KG1 (cell line): ENCODE measurements at regions not wholly inside any gene's neighbourhood (a gene's known extent, or its start where the extent isn't known, plus 50 kb on each side); places are given as distances from the start of the nearest gene placed in this dataset.

Experiments used
- DNase-seq: peaks from one replicate; lab custom pipeline; 2025; lab: John Stamatoyannopoulos, UW

- no peak for DNase-seq
These were observed 430.3 kb upstream of the TPM1 start for GRCh38 chr15:62612183-62612733.

GRCh38 chr15:62612771-62613170, 429.8 kb upstream of the TPM1 start:
- DNase-seq = no peak

DNA sequence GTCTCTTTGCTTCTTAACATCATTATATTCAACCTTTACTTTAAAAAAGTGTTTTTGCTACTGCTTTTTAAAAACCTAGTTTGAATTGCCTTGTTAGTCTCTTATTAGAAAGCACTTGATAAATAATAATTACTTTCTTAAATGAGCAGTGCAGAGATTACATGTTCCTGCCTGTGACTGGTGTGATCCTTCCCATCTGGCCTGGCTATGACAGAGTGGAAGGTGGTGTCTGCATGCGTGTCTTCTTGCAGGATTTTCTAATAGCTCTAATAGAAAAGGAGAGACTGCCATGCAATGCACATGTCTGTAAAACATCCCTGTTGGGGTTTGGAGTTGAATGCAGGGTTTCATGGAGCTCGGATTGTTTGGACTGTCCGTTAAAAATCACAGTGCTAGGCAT, 425.8 kb upstream of the TPM1 start:
- no peak for DNase-seq

DNA sequence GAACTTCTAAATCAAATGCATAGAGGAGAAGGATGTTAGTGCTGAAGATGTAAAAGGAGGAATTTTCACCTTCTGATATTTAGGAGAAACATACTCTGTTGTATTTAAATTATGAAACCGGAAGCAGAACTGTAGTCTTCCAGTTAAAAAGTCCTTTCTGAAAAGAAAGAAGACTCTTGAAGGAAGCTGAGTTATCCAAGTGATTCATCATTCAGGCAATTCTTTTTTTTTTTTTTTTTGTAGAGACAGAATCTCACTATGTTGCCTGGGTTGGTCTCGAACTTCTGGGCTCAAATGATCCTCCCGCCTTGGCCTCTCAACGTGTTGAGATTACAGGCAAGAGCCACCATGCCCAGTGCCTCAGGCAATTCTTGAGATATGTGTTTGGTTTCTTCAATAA, 424.8 kb upstream of the TPM1 start:
- DNase-seq = no peak

DNA sequence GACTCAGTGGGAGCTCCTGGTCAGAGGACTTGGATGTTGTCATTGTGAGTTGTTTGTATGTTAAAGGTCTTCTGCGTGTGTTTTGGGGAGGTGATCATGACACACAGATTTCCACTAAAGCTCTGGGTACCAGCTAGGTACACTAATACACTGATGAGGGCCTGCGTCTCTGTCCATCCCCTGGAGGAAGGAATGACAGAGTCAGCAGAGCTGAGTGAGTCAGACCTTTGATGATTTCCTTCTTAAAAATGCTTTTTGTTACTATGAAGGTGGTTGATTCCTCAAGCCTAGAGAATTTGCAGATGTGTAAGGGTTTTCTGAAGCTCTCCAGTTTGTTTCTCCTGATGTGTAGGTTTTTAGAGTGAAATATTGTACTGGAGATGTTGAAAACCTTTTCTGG, 424.1 kb upstream of the TPM1 start:
- DNase-seq = no peak

DNA sequence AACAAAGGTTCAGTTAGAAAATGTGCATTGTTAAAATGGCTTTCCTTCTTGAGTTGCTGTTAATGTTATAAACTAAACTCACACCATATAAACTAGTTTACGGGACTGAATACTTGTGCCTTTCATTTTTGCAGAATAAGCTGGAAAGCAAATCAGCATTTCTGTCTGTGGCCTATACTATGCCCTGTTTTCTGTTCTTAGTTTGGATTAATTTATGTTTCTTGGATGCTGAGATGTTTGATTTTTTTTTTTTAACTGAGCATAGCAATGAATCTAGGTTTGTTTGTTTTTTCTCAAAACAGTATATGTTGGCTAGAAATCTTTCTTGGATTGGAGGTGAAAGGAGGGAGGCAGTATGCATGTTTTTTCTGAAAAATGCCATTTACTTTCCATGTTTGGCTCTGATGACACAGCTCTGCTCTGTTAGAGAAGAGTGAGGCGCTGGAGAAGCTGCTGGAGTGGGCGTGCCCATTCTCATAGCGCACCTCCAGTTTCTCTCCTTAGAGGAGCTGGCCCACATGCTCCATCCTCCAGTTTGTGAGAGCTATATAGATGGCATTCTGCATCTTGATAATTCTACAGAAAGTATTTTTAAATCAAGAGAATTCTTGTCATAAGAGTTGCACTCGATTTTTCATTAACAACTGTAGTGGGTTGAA, 423.6 kb upstream of the TPM1 start:
- no peak for DNase-seq

DNA sequence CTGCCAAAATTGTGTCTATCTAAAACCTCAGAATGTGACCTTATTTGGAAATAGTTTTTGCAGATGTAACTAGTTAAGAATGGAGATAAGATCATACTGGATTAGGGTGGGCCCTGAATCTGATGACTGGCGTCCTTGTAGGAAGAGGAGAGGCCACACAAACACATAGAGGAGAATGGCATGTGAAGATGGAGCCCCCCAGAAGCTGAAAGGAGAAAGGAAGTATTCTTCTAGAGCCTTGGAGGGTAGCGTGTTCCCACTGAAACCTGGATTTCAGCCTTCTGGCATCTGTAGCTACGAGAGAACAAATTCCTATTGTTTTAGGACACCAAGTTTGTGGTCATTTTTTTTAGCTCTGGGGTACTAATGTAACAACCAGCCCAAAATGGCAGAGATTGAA, 423.0 kb upstream of the TPM1 start:
- no peak for DNase-seq

GRCh38 chr15:62622775-62623174, 419.8 kb upstream of the TPM1 start:
- DNase-seq = no peak

- no peak for DNase-seq
These were observed 417.8 kb upstream of the TPM1 start for GRCh38 chr15:62624547-62625378.

DNA sequence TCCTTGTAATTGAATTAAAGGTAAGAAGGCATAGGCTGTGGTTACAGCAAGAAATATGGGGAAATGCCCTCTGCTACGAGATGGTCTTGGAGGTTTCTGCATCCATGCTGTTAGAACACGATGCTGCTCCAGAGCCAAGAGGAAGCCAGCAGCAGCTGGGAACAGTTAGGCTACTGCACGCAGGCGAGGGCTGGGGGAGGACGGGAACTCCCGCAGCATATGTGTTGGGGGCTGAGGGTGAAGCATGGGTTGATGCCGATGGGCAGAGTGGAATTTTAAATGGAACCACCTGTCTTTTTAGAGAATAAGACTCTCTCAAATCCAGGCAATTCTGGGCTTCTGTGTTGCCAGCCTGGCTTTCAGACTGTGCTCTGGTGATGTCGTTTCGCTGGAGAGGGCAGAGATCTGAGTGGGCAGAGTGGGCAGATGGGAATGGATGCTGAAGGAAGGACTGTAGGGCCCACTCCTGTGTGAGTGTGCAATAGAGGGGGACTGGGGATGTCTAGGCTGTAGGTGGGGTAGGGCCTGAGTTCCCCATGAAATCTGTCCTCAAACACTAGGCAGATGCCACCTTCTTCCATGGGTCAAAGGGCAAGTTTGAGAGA, 417.0 kb upstream of the TPM1 start:
- DNase-seq = no peak

DNA sequence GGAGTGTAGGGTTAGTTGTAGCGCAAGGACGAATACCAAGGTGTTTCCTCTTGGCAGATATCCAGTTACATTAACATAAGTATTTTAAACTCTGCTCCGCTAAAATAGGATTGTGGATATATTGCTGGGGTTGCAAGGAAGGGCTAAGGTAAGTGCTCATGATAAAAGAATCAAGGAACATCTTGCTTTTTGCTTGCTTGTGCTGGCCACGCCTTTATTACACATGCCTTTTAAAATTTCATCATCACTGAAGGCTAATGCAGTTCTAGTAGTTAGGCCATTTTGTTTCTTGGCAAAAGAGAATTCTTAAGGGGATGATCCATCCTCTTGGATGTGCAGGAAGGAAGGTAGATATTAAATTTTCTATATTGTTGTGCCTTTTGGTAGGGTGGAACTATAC, 415.6 kb upstream of the TPM1 start:
- DNase-seq = no peak

- no peak for DNase-seq
These were observed 411.3 kb upstream of the TPM1 start for GRCh38 chr15:62631076-62631724.

GRCh38 chr15:62636823-62637573, 405.5 kb upstream of the TPM1 start:
- DNase-seq = no peak

GRCh38 chr15:62637574-62637897, 405.0 kb upstream of the TPM1 start:
- DNase-seq = no peak

DNA sequence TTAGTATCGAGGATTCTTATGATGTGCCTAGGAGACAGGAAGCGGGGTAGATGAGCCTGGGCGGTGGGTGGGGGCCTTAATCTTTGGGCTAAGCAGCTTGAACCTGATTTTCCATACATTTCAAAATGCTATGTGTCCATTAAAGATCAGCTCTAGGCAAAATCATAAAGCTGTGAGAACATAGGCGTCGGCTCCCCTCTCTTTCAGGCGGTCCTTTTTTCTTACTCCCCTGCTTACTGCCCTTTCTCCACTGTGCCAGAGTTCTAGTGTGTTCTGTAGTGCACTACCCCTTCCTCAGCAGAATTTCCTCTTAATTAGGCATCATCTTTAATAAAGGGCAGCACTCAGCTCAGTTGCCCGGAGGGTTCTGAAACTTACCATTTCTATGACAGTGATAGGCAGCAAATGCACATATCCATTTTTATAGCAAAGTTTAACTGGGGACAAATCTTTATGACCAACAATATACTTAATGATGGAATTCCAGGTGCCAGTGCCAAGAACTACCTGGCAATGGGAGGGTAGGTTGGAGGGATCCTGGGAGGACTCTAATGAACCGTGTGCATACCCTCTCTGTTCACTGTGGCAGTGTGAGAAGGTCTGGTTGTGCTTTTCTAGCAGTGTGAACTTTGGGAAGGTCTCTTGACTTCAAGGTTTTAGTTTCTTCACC, 404.5 kb upstream of the TPM1 start:
- DNase-seq = no peak

DNA sequence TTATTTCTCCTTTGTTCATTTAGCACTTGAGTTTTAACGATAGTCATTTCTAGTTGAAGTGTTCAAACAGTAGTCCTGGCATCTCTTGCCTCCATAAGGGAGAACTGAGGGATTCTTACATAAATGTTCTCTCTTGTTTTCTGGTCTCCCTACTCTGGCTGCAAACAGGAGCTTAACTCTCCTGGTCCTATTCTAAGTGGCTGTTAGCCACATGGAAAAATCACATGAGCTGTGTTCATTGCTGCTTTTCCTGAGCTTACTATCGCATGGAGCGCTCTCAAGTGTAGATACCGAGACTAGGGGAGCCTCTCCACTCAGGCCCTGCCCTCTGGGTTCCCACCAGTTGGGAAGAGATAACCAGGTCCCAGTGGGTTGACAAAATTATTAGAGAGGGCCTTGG, 403.1 kb upstream of the TPM1 start:
- DNase-seq = no peak

- DNase-seq = no peak
These were observed 402.5 kb upstream of the TPM1 start for GRCh38 chr15:62639906-62640605.

DNA sequence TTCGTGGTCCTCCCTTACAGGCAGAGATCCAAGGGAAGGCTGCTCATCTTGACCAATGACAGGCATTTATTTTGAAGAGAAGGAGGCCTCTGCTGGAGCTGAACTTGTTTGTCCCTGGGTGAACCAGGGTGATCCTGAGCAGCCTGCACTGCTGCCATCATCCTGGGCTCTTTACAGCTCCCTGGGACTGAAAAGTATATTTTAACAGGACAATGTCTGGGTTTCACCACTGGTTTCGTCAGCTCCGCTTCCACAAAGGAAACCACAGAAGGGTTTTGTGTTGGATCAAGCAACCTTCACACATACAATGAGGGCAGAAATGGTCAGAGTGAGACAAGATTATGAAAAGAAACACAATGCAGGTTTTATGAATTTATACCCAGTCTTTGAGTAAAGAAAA, 400.7 kb upstream of the TPM1 start:
- DNase-seq = no peak

- no peak for DNase-seq
These were observed 399.0 kb upstream of the TPM1 start for GRCh38 chr15:62643572-62643971.

DNA sequence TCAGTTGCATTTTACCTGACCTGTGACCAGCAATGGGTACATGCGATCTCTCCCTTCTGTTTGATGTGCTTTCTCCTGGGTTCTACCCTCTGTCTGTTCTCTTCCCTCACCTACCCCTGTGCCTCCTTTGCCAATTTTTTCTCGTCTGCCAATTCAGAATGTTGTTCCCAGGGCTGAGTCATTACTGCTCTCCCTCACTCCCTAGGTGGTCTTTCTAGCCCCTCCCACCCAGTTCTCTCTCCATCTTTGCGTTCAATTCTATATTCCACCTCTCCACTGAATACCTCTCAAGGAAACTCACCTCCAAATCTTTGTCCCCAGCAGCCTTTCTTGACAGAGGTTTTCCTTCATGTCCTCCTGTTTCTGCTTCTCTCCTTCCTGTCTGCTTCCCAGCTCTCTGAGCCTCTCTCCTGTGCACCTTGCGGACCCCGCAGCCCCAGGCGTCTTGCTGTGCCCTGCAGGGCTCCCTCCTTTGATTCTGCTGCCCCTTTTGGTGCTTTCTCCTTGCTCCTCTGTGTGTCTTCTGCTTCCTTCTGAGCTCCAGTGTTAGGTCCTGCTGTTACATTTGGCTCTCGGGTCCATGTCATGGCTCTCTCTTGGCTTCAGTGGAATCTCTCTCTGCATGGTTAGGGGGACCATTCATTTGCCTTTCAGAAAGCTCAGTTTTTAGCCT, 398.2 kb upstream of the TPM1 start:
- no peak for DNase-seq
